ENCODE measurements at regions not wholly inside any gene's neighbourhood (a gene's known extent, or its start where the extent isn't known, plus 50 kb on each side); places are given as distances from the start of the nearest gene placed in this dataset.

GRCh38 chr12:92297405-92297804, 151.8 kb upstream of the BTG1 start:
- H3K4me3 ChIP-seq = no peak overlapping the region
- H2AFZ ChIP-seq (ENCODE audit: control insufficient read depth, low read depth, low read length) = no peak overlapping the region
- in situ Hi-C loops (cut with MboI) = no loop called here
- peak overlapping the region; percentile 17; the same call in 1 of the 2 replicates for H3K27ac ChIP-seq (ENCODE audit: control insufficient read depth, insufficient read depth)
- H3K79me2 ChIP-seq (ENCODE audit: control insufficient read depth, insufficient read depth, low read length) = no peaks in the 10 kb centered on the region
- intact Hi-C loops (cut with micrococcal nuclease; ENCODE audit: unreplicated experiment) = no loop called here
- BruUV-seq (replicated peaks) = no TSS peak
- ChIA-PET POLR2A (no interaction called here), CTCF (no interaction called here), SMC1A (ENCODE audit: uncharacterized antibody, unreplicated experiment) (no interaction called here), RAD21 (ENCODE audit: unreplicated experiment) (no interaction called here)
- no peak overlapping the region for H3K4me2 ChIP-seq (ENCODE audit: control insufficient read depth, insufficient read depth)
- H4K20me1 ChIP-seq (ENCODE audit: control insufficient read depth, insufficient read depth) = no peaks in the 10 kb centered on the region
- no peaks in the 10 kb centered on the region for H3K27me3 ChIP-seq (replicated peaks in 1 of 2; ENCODE audit: control insufficient read depth in 2 of 2, insufficient read depth in 2 of 2, low read length in 1 of 2)
- H3K9ac ChIP-seq (ENCODE audit: control insufficient read depth, insufficient read depth, low read length) = no peak overlapping the region
- DNase-seq (ENCODE audit: low read depth, low spot score) = no peak
- FAIRE-seq = no peak
- H3K4me1 ChIP-seq (ENCODE audit: control insufficient read depth, insufficient read depth, low read length) = no peaks in the 10 kb centered on the region; the same call in 1 of the 2 replicates
- ATAC-seq = no peak
- WGBS (ENCODE audit: insufficient coverage, insufficient replicate concordance, low lambda C conversion rate, missing lambda C conversion rate) = 98% methylated on average over 4 of the region's 4 CpGs
- H3K36me3 ChIP-seq (ENCODE audit: control insufficient read depth in 2 of 2, insufficient read depth in 2 of 2, low read length in 1 of 2) = no peaks in the 10 kb centered on the region
- no peaks in the 10 kb centered on the region; the same call in 2 of the 3 replicates for H3K9me3 ChIP-seq (replicated peaks; ENCODE audit: control insufficient read depth, insufficient read depth, low read length)
- TF ChIP-seq EED (IDR thresholded peaks at IDR 0.05; ENCODE audit: low read depth) = no peak
- TF ChIP-seq NFYB (IDR thresholded peaks at IDR 0.05; ENCODE audit: insufficient read depth, low read depth, low read length) = no peak
- no peak for TF ChIP-seq ZNF592 (IDR thresholded peaks at IDR 0.05)
- TF ChIP-seq ZBTB4 (CRISPR knock-in tag; IDR thresholded peaks at IDR 0.05) = no peak
- no peak for TF ChIP-seq ZNF207 (IDR thresholded peaks at IDR 0.05; ENCODE audit: borderline replicate concordance)
- TF ChIP-seq NR2C1 (IDR thresholded peaks at IDR 0.05) = no peak
- no peak for TF ChIP-seq SUPT20H (IDR thresholded peaks at IDR 0.05; ENCODE audit: borderline replicate concordance, control insufficient read depth, low read depth, low read length)
- TF ChIP-seq SPI1 (IDR thresholded peaks at IDR 0.05; ENCODE audit: borderline replicate concordance, insufficient read depth, low read depth, low read length) = no peak
- TF ChIP-seq E2F4 (IDR thresholded peaks at IDR 0.05; ENCODE audit: low read depth, low read length) = no peak
- no peak for TF ChIP-seq SKIL (IDR thresholded peaks at IDR 0.05; ENCODE audit: low read depth, poor library complexity, severe bottlenecking)

All from GM12878 (cell line).